NCI-H2196 treated with DMSO at 0.1 percent for 48 hours (cell line): ENCODE measurements at regions not wholly inside any gene's neighbourhood (a gene's known extent, or its start where the extent isn't known, plus 50 kb on each side); places are given as distances from the start of the nearest gene placed in this dataset.

ENCODE experiments used
- DNase-seq: peaks from one replicate; lab custom pipeline; 2025; ENCODE audit not compliant: unreplicated experiment; lab: John Stamatoyannopoulos, UW

DNA sequence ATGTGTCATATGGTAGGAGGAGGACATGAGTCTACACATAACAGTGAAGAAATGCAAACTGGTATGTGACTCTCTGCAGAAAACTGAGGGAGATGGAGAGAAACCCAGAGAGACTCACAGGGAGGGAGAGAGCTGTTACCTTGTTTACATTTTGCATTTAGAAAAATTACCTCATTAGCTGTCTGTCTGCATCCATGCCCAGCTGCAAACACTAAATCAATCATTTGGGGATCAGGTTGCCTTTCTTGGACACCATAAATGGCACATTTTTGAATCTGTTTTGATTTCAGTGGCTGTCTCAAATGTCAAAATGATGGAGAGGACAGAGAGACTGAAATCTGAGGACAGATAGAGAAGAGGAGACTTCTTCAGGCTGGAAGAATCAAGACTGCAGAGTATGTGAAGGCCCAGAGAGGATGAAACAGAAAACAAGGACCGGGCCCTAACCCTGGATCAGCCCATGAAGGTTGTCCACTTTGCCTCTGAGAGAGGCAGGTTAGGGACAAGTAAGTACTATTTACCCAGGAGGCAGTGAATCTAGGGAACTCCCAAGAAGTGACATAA lies 92.2 kb downstream of the UNC5CL start:
- no peak for DNase-seq

DNA sequence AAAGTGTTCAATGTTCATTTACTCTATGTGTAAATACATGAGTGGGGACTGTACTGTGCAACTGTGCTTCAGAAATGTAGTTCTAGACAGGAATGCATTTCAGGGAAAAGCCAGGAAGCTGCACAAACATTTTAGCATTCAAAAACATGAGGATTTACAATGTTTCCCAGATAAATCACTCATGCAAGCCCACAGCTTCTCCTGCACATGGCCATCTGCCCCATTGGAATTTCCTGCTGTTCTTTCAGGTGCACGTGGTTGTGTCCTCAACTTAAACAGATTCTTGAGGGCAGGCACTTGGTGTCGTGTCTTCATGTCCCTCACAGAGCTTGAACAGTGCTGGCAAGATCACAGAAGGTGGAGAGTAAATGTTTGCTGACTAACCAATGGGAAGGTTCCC lies 101.5 kb downstream of the UNC5CL start:
- DNase-seq = no peak

DNA sequence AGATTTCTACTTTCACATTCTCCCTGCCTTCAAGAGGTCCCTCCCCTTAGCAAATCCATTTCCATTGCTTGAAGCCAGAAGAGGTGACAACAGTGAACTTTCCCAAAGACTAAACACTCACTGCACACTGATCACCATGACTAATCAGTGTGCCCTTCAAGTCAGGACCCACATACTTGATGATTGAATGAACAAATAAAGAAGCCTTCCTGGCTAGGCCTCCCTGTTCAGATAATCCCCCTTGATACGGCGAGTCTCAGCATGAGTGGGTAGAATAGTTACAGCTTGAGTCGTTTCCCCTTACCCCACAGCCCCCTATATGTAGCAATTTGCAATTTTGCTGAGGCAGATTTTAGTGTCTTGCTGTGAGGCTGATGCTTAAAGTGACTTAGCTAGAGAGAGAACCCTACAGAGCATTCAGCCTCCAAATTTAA lies 102.2 kb downstream of the UNC5CL start:
- DNase-seq = no peak

DNA sequence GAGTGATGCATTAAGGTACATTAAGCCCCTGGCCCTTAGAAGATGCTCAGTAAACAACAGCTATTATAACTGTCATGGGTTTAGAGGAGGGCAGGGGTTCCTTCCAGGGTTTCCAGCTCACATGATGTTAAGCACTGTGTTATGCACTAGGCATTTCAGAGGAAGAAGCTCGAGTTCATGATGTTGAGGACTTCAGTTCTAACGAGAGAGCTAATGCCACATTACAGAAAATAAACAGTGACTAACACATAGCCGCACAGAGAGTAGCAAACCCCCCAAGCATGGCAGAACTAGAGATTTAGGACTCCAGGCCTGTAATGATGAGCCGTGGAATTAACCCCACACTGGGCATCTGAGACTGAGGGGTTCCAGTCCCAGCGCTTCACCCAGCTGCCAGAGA lies 105.2 kb downstream of the UNC5CL start:
- DNase-seq = no peak

DNA sequence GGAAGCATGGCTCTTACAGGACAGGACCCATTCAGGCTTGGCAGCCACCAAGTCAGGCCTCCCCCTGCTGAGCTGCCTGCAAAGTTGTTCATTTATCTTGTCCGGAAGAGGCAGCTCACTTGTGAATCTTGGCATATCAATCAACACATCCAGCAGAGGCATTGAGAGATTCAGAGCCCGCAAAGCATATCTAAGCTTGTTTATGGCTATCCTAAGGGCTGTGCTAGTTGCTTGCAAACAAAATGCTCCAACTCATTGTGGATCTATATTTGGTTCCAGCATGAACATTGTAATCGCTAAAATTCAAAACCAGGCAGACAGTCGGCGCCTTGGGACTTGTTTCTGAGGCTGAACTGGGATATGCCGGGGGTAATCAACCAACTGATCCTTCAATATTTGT lies 106.1 kb downstream of the UNC5CL start:
- no peak for DNase-seq

DNA sequence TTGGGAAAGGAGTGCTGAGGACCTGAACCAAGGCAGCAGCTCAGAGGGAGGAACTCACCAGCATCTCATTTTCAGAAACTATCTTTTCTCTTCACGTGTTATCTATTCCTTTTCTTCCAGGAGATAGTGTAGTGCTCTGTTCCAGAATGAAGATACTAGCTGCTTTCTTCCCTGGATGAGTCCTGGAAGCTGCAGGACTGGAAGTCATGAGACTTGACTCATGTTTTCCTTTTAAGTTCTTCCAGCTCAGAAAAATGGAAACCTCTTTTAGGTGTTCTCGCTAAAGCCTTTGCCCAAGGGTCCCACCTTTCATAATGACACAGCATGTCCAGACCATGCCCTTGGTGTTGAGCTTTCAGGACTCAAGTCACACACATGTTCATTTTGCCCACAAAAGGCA lies 106.7 kb downstream of the UNC5CL start:
- no peak for DNase-seq

DNA sequence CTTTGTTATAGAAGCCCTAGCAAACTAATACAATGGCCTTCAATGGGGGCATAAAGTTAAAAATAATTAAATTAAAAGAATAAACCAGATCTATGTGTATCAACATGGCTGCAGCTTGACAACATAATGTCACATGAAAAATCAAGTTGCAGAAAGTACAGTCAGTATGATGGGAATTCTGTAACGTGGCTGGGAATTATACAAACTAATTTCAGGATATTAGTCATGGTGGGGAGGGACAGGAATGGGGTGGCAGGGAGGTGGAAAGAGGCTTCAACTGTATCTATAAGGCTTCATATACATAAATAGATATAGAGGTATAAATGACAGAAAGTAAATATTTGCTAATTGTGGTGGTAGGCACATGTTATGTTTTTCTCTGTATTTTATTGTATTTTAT lies 107.1 kb downstream of the UNC5CL start:
- no peak for DNase-seq

DNA sequence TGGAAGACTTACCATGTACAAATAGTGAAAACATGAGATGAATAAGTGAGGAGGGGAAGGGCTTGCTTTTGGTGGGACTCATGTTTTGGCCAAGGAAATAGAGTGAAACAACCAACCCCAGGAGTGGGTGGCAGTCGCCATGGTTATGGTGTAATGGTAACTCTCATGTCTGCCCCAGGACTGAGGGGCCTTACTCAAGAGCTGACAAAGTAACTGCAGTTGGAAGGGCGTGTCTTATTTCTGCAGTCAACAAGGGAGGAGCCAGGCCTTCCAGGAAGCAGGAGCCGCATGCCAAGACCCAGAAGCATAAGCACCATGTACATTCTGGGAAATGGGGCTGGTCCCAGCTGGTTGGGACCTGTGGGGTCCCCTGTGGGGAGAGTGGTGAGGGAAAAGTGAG lies 108.5 kb downstream of the UNC5CL start:
- no peak for DNase-seq

DNA sequence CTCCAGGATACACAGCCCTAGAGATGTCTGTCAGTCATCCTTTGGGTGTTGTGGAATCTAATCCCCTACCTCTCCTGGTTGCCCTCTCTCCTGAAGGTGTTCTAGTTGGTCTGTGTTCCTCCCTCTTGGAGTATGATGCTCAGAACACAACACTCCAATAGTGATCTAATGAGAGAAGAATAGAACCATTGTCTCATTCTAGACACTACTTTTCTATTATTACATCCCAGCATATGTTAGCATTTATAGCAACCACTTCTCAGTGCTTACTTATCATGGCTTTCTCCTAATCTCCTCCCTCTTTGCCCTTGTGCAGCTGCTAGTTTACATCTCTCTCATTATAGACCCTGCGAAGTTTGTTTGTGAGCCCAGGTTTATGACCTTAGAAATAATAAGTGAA lies 109.0 kb downstream of the UNC5CL start:
- DNase-seq = no peak

DNA sequence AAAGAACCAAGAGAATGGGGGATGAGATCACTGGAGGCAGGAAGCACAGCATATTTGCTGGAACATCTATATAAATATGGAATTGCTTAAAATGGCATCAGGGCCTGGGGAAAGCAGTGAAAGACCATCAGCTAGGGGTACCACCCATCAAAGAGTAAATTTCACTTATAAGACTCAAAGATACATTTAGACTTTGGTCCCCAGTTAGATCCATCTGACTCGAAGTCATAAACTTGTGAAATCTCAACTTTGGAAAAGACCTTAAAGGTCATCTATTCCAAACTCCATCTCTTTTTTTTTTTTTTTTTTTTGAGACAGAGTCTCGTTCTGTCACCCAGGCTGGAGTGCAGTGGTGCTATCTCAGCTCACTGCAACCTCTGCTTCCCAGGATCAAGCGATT lies 109.8 kb downstream of the UNC5CL start:
- no peak for DNase-seq

DNA sequence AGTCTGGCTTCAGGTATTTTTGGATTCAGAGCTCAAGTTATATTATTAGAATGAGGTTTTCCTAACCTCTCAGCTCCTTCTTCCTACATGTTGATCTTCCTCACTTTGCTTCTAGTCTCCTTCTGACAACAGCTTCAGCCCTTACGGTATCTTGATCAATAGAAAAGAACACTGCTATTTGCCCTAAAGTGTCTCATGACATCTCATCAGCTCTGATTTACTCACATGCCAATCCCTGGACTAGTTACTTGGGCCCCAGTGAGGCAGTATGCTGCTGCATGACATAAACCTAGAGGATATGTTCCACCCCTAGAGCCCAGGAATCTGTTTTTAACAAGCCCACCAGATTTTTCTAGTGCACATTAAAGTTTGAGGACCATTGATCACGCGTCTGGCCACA lies 110.3 kb downstream of the UNC5CL start:
- DNase-seq = no peak

DNA sequence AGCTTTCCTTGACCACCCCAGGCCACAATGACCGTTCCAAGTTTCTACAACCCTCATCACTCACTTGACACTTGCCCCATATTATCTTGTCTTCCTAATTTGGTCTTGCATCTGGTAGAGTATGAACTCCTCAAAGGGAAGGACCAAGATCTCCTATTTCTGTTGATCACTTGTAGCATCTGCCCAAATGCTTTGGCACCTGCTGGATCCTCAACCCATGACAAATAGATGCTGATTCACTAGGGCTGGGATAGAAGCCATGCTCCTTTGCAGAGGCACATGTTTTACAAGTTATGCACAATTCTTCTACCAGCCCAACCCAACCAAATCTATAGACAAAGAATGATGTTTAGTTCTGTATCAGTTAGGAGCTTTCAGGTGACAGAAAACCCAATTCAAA lies 110.7 kb downstream of the UNC5CL start:
- no peak for DNase-seq

DNA sequence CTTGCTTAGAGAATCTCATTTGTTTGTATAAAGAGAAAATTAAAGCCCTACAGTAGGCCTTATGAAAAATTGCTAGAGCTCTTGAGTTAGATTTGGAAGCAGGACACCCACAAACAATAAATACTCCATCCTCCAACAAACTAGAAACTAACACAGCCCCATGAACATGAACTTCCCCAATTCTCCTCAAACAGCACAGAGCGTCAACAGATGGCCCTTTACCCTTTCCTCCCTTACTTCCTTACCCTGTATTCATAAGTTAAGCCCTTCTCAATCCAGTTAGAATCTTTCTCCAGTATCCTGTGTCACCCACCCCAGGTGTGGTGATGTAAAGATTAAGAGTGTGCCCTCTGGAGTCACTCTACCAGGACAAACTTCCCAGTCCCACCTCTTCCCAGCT lies 113.7 kb downstream of the UNC5CL start:
- DNase-seq = no peak

DNA sequence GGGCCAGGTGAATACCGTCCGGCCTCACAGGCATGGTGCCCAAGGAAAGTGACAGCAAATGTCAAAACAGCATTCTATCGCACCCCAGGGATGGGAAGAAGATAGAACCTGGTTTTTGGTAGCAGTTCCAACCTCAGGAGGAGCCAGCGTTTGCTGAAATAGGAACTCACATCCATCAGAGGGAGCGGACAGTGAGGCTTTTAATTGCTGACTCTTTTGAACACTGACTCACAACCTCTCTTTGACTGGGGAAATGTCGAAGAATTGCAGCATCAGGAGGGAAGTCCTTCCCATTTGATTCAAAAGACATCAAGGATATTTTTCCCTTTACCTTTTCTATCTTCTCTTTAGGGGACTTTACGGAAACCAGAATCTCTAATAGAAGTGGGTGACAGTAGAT lies 114.2 kb downstream of the UNC5CL start:
- no peak for DNase-seq

DNA sequence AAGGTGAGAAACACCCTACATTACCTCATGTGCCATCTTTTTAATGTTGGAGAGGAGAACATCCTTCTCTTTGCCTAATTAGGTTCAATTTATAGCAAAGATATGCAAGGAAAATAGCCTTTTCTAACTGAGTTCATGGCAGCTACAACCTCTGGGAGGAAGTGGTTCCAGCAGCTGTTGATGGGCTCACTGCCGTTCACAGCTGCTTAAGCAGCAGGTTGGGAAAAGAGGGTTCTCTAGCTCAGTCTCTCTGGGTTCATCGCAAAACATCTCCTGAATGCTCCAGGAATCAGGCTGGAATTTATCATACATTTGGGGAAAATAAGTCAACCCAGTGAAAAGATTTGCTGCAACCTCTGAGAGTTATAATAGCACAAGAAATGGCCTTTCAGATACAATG lies 115.1 kb downstream of the UNC5CL start:
- DNase-seq = no peak

DNA sequence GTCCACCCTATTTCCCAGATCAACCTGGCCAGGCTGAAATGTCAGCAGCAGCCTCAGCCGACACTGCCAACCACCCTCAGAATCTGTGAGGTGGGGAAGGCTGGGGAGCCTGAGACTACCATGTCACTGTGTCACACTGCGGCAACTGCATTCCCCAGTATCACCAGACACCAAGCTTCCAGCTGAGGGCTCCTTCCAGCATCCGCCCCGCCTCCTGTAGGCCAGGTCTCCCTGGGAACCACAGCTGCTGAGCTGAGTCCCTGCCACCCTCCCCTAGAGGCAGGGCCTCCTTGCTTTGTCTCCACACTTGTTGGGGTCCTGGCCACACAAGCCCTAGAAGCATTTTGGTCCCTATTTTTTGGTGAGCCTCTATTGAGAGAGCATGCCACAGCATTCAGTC lies 115.7 kb downstream of the UNC5CL start:
- no peak for DNase-seq

DNA sequence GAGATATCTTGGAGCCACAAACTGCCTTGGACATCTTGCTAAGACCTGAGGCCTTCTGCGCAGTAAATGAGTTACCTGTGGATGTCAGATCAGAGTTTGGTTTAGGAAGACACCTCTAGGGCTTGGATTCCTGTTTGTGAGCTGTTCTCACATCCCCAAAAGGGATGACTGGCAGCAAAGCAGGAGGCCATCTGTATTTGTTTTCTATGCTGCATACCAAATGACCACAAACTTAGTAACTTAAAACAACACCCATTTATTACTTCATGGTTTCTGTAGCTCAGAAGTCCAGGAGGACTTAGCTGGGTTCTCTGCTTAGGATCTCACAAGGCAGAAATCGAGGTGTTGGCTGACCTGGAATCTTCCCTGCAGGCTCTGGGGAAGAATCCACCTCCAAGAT lies 116.7 kb downstream of the UNC5CL start:
- no peak for DNase-seq

DNA sequence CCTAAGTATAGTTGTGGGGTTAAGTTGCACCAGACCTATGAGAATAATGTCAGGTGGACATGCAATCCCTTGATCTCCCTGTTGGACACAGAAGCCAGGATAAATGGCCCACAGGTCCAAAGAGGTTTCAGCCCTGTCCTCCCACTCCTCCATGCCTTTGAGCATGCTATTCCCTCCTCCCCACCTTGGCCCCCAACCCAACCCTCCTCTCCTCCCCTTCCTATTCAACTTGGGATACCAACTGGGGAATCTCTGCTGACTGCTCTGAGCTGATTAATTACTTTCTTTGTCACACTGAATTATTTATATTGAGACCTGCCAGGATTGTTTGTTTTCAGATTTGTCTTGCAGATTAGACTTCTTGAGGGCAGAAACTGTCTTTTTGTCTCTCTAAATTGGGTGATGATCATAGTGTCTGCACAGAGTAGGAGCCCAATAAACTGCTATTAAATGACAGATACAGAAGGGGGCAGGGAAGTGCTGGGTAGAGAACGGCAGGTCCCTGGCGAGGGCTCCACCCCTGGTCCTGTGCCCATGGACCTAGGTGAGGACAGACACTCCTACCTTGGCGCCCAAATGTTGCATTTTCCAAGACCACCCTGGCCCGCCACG lies 120.9 kb downstream of the UNC5CL start:
- no peak for DNase-seq

DNA sequence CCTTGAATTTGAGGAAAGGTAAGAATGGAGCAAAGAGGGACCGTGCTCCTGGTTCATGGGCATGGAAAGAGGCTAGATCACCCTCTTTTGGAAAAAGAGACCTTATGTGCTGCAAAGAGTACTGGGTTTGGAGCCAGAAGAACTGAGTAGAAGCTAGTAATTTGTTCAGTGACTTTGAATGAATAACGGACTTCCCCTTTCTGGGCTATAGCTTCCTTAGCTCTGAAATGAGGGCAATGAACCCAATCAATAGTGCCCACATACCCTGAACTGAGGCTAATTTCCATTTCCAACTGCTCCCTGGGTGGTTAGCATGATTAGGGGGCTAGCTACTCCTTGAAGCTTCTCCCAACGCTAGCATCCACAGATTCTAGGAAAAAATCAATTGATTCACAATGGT lies 121.4 kb downstream of the UNC5CL start:
- DNase-seq = no peak

DNA sequence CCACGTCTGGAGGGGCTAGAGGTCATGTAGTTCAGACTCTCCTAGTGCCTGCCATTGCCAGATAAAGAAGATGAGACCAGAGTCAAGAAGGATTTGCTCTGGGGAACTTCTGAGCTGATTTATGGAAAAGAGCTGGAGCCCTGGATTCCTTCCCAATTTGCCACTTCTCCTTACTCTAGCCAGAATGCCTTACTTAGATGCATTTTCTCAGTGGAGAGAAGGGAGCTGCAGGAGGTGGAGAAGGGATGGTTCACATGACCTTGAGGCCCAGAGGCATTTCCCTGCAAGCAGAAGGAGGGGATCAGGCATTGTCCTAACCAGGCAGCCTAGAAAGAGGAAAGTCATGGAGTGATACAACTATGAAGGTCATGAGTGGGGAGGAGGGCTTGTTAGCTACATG lies 122.2 kb downstream of the UNC5CL start:
- DNase-seq = no peak

DNA sequence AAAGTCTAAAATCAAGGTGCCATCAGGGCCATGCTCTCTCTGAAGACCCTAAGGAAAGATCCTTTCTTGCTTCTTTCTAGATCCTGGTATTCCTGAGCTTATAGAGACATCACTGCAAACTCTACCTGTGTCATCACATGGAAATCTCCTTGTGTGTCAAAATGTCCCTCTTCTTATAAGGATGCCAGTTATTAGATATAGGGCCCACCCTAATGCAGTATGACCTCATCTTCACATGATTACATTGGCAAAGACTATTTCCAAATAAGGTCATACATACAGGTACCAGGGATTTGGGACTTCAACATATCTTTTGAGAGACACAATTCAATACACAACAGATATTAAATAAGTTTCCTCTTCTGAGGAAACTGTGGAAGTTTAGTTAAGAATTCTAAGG lies 123.9 kb downstream of the UNC5CL start:
- DNase-seq = no peak

DNA sequence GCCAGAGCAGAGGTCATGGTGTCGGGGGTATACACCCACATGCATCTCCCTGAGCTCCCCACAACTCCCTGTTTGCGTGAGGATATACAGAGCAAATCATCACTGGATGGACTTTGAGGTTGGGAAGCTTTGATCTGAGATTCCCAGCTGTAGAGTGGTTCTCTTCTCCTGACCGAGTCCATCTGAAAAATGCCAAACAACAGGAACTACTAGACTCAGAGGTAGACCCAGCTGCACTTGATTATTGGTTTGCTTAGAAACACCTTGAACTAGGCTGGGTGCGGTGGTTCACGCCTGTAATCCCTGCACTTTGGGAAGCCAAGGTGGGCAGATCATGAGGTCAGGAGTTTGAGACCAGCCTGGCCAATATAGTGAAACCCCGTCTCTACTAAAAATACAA lies 125.0 kb downstream of the UNC5CL start:
- DNase-seq = no peak

DNA sequence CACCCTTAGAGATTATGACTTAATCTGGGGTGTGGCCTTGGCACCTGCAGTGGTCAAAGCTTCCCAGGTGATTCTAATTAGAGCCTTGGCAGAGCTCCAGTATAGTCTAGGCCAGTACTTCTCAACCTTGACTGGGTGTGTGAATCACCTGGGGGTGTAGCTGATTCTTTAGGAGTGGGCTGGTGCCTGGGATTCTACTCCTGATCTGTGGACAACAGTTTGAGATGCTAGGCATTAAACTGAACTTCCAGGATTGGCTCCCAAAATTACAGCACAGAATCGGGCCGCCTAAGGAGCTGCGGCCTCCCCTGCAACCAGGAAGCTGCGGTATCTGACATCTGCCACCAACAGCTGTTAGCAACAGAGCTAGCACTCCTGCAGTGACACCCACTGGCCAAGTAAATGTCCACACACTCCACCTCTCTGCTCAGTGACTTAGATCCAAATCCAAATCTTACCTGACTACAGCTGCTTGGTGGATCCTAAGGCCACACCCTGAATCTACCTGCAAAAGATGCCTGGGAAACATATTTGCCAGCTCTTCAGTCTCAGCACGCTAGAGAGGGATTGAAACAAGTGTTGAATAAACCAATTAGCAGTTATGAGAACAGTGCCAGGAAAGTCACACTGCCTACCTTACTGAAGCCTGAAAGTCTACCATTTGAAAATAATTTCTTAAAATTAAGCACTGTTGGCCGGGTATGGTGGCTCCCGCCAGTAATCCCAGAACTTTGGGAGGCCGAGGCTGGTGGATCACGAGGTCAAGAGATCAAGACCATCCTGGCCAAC lies 126.7 kb downstream of the UNC5CL start:
- peak; percentile 86 for DNase-seq
